Activated naive CD8-positive, alpha-beta T cell treated with anti-CD3 and anti-CD28 coated beads, Interleukin-2, amount 50 U/mL, for 16 hours (primary cell): ENCODE measurements at regions not wholly inside any gene's neighbourhood (a gene's known extent, or its start where the extent isn't known, plus 50 kb on each side); places are given as distances from the start of the nearest gene placed in this dataset.

Experiments
- DNase-seq: peaks from one replicate; pipeline ENCODE4 v3.0.0-alpha.2; 2020; ENCODE audit warnings: low read depth, low spot score

DNA sequence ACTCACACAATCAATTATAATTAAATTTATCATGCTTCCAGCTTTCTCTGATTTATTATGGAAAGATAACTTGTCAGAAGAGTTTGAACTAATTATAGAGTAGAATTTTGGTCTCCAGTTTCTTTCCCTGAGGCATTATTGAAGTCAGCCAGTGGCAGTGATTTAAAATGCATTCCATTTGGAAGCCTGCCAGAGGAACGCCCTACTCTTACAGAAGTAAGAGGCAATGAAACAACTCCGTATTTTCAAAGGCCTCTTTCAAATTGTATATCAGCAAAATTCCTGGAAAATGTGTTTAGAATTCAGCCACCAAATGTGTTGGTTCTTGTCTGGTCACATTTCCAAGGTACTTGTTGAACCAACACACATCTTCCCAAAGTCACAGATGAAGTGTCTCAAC, 640.9 kb downstream of the SEMA5A start:
- no peak for DNase-seq

GRCh38 chr5:8906303-8906967, 639.4 kb downstream of the SEMA5A start:
- DNase-seq, result no peak

- no peak for DNase-seq
These were observed 638.6 kb downstream of the SEMA5A start for GRCh38 chr5:8907168-8907868.

DNA sequence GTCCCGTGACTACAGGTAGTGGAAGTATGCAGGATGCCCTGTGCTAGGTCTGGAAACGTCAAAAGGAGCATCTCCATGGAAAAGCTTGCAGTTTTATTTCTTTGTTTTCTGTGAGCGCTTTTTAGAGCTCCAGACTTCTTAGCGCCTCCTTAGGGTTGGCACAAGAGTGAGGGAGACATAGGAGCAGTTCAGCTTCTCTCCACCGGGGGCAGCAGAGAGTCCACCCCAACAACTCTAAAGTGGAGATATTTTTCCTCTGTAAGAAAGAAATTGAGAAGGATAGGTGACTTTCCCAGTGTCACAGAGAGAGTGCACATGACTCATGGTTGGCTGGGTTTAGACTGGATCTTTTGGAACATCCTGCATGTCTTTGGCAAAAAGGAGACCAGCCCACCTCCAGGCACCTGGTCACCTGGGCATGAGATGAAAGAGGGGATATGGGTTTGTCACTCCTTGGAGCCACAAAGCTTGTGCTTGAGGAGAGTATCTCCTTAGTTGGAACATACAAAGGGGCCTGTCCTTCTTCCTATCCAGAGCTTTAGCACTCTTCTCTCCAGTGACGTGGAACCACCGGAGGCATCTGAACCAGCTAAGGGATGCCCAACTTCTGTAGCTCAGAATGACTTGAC, 637.7 kb downstream of the SEMA5A start:
- DNase-seq, result no peak

- DNase-seq, result no peak
These were observed 633.8 kb downstream of the SEMA5A start for GRCh38 chr5:8912106-8912505.

DNA sequence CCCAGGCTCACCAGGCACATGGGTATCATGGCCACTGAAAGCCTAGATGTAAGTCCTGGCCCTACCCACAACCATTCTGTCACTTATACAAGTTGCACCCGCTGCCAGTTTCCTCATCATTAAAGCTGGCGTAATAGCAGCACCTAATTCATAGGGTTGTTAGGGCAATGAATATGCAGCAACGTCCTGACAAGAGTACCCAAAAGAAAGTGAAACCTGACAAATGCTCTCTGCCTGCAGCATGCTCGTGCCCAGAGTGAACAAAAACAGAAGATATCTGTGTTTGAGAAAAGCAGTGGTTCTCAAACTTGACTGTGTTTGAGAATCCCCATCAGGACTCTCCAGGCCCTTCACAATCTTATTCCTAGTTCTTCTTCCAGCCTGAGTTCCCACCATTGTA, 632.4 kb downstream of the SEMA5A start:
- DNase-seq, result no peak

- no peak for DNase-seq
These were observed 626.8 kb downstream of the SEMA5A start for GRCh38 chr5:8919096-8919495.

DNA sequence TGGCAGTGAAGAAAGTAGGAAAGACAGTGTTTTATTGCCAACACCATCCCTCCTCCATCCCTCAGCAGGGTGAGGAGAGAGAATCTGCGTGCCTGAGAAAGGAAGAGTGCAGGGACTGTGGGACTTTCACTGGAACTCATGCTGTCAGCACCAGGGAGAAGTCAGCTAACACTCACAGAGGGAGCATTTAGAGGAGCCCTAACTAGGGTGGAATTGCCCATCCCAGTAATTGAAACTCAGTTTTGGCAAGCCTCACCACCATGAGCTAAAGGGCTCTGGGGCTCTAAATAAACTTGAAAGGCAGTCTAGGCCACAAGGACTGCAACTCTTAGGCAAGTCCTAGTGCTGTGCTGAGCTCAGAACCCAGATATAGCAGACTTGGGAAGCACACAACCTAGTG, 622.3 kb downstream of the SEMA5A start:
- no peak for DNase-seq

GRCh38 chr5:8924054-8924793, 621.7 kb downstream of the SEMA5A start:
- DNase-seq, result no peak

DNA sequence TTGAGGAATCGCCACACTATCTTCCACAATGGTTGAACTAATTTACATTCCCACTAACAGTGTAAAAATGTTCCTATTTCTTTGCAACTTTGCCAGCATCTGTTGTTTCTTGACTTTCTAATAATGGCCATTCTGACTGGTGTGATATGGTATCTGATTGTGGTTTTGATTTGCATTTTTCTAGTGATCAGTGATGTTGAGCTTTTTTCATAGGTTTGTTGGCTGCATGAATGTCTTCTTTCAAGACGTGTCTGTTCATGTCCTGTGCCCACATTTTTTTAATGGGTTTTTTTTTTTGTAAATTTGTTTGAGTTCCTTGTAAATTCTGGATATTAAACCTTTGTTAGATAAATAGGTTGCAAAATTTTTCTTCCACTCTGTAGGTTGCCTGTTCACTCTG, 615.9 kb downstream of the SEMA5A start:
- no peak for DNase-seq

- no peak for DNase-seq
These were observed 611.4 kb downstream of the SEMA5A start for GRCh38 chr5:8934455-8934854.

- DNase-seq, result no peak
These were observed 604.9 kb downstream of the SEMA5A start for GRCh38 chr5:8940934-8941333.

GRCh38 chr5:8943301-8943700, 602.6 kb downstream of the SEMA5A start:
- DNase-seq, result no peak

GRCh38 chr5:8944005-8944404, 601.9 kb downstream of the SEMA5A start:
- DNase-seq, result no peak

GRCh38 chr5:8945972-8946371, 599.9 kb downstream of the SEMA5A start:
- no peak for DNase-seq

GRCh38 chr5:8949908-8950307, 596.0 kb downstream of the SEMA5A start:
- DNase-seq, result no peak

DNA sequence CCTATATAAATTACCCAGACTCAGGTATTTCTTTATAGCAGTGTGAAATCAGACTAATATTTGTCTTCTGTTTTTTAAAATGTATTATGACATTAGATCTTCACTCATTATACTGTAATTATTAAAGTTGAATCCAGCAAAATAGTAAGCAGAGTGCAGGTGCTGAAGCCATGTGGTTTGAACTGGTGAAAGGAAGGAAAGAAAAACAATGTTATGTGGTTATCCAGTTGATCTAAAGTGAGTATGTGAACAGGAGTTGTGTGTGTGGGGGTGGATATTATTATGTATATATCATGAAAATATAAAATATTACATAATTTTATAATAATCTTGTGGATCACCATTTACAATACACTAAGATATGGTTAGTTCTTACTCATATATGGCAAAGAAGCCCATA, 593.7 kb downstream of the SEMA5A start:
- no peak for DNase-seq

DNA sequence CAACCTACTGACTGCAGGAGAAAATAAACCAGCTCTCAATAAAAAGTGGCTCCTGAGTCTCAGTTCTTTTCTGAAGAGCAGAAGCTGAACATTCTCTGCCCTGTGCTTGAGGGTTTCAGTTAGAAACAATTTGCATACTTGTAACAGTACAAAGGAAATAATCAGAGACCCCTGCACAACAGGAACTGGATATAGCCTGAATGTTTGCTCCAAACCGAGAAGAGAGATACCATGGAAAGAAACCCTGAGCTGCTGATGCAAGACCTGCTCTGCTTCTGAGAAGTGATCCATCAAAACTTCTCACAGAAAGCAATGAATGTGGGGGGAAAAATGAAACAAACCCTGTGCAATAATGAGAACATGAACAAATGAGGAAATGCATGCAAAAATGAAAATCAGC, 592.9 kb downstream of the SEMA5A start:
- DNase-seq, result no peak

GRCh38 chr5:8953911-8954438, 591.9 kb downstream of the SEMA5A start:
- DNase-seq, result no peak

- no peak for DNase-seq
These were observed 591.1 kb downstream of the SEMA5A start for GRCh38 chr5:8954801-8955200.

DNA sequence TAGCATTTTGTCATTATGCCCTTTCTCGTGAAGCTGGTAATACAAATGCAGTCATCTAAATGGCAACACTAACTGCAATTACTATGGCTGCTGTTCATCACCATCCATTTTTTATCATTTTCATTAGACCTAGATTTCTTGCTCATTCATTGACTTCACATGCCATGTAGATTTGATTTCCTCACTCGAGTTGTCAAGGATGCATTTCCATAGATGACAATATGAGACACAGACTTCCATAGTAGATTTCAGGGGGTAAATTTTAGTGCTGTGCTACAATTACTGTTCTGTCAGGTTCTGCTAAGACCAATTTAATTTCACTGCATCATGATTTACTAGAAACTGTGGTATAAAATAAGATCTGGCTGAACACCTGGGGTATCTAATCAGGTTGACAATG, 589.2 kb downstream of the SEMA5A start:
- DNase-seq, result no peak

DNA sequence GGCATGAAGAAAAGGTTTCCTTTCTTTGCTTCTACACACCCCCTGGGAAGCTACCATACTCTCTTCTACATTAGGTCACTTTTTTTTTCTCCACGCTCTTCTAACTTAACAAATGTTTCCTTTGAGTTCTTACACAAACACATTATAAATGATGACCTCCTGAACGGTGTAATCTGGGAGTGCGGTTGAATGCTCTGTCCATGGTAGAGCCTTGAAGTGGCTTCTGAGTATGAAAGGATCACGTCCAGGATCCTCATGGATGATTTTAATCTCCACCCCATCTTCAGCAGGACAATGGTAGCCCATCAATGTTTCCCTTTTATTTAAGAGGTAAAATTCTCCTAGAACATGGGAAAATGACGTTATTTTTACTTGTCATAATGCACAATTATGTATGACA, 587.3 kb downstream of the SEMA5A start:
- DNase-seq, result no peak
